ENCODE measurements at regions not wholly inside any gene's neighbourhood (a gene's known extent, or its start where the extent isn't known, plus 50 kb on each side); places are given as distances from the start of the nearest gene placed in this dataset.

DNA sequence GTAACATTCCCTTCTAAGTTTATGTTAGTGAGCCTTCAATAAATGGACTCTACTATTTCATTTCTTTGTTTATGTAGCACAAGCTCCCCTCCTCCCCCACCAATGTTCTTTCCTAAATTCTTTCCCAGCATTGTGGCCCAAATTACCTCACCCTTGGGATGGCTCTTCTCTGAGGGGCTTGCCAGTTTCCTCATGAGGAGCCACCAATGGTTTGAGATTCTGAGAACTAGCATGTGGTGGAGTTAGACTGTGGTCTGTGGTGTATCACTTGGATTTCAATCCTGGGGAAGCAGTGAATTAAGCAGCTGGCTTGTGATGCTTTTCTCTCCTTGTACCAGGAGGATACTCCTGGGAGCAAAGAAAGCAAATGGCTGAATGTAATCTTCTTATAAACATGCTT is 50.0 kb upstream of the NPHP3 start:
- TF ChIP-seq CTCF (IDR thresholded peaks at IDR 0.05; ENCODE audit: poor library complexity) (no peak), EZH2 (IDR thresholded peaks at IDR 0.05; ENCODE audit: borderline replicate concordance) (no peak), EZH2phosphoT487 (IDR thresholded peaks at IDR 0.05; ENCODE audit: low read depth, severe bottlenecking, unreplicated experiment) (no peak)

Measured in hepatocyte (in vitro differentiated cells).